AG10803 (cell line): ENCODE measurements at regions not wholly inside any gene's neighbourhood (a gene's known extent, or its start where the extent isn't known, plus 50 kb on each side); places are given as distances from the start of the nearest gene placed in this dataset.

Experiments used
- DNase-seq: peaks from one replicate; pipeline ENCODE4 v3.0.0; 2010; ENCODE audit warnings: low read depth
- H3K4me3 ChIP-seq: 2 replicates; pipeline ENCODE4 v1.5.1; 2011; ENCODE audit warnings: mild to moderate bottlenecking, low read length, control low read depth
- CTCF ChIP-seq: conservative IDR thresholded peaks from 2 replicates; pipeline ENCODE4 v1.5.1; 2011; ENCODE audit warnings: mild to moderate bottlenecking, low read length, control low read depth, inconsistent platforms

GRCh38 chr2:83015035-83015715, 1443.9 kb downstream of the SUCLG1 start:
- DNase-seq, result no peak
- no peak overlapping the region for H3K4me3 ChIP-seq
- no peak for TF ChIP-seq CTCF

GRCh38 chr2:83014462-83014861, 1444.6 kb downstream of the SUCLG1 start:
- no peak for TF ChIP-seq CTCF
- DNase-seq, result no peak
- no peak overlapping the region for H3K4me3 ChIP-seq

GRCh38 chr2:83006961-83007360, 1452.1 kb downstream of the SUCLG1 start:
- peak; percentile 35 for DNase-seq
- no peak overlapping the region for H3K4me3 ChIP-seq
- no peak for TF ChIP-seq CTCF

- TF ChIP-seq CTCF, result no peak
- DNase-seq, result no peak
- H3K4me3 ChIP-seq, result no peak overlapping the region
Measured at GRCh38 chr2:83003555-83003954, 1455.5 kb downstream of the SUCLG1 start.

GRCh38 chr2:83002706-83003105, 1456.4 kb downstream of the SUCLG1 start:
- TF ChIP-seq CTCF, result no peak
- no peak for DNase-seq
- no peak overlapping the region for H3K4me3 ChIP-seq

GRCh38 chr2:82998781-82999180, 1460.3 kb downstream of the SUCLG1 start:
- no peak for TF ChIP-seq CTCF
- no peak for DNase-seq
- H3K4me3 ChIP-seq, result no peak overlapping the region

- no peak for TF ChIP-seq CTCF
- H3K4me3 ChIP-seq, result no peak overlapping the region
- no peak for DNase-seq
Measured at GRCh38 chr2:82996217-82996616, 1462.9 kb downstream of the SUCLG1 start.
